GM19397 (cell line): ENCODE measurements at regions not wholly inside any gene's neighbourhood (a gene's known extent, or its start where the extent isn't known, plus 50 kb on each side); places are given as distances from the start of the nearest gene placed in this dataset.
"Not testable (repeated sequence)": the region's sequence is repeated elsewhere in the genome, so short reads cannot be mapped to it uniquely, and the experiment has no call there.

ENCODE experiments used
- ATAC-seq: cut with Tn5 transposase; IDR thresholded peaks from one replicate; pipeline ENCODE4 v1.9.1; 2021; ENCODE audit warnings: mild to moderate bottlenecking, moderate library complexity; ENCODE audit not compliant: unreplicated experiment

- ATAC-seq: no peak
These were observed 147.4 kb downstream of the ABHD5 start for GRCh38 chr3:43838009-43838758.

DNA sequence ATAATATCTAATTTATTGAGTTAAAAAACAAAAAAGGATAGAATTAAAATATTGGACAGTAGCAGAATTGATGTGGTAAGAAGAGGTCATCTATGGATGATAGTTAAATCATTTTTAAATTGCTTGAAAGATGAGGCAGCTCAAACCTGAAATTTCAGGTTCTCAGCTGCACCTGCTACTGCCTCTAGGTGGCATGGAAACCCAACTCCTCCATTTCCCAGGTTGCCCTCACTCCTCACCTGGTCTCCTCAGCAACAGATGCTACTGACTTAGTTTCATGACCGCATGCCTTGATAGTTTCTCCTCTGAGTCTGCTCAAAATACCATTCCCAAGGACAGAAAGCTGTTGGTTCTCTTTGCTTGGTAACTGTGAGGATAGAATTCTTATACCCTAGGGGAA, 148.1 kb downstream of the ABHD5 start:
- no peak for ATAC-seq

DNA sequence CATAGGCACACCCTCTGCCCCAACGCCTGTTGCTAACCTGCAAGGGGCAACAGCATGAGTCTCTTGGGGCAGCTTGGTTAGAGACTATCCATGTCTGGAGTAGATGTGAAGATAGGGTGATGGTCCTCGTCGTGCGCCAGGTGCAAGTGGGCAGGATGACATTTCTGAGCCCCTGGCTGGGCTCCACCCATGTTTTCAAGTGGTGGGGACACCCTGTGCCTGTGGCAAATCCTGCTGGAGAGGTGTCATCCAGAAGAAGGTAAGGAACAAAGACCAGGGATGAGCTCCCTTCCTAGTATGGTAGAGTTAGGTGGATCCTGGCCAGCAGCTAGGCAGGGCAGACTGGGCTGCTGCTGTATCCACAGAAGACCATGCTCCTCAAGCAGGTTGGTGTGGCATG, 152.6 kb downstream of the ABHD5 start:
- ATAC-seq: no peak

DNA sequence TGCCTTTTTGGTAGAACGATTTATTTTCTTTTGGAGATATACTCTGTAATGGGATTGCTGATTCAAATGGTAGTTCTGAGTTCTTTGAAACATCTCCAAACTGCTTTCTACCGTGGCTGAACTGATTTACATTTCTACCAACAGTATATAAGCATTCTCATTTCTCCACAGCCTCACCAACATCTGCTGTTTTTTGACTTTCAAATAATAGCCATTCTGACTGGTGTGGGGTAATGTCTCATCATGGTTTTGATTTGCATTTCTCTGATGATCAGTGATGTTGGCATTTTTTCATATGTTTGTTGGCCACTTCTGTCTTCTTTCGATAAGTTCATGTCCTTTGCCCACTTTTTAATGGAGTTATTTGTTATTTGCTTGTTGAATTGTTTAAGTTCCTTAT, 154.0 kb downstream of the ABHD5 start:
- no peak for ATAC-seq

DNA sequence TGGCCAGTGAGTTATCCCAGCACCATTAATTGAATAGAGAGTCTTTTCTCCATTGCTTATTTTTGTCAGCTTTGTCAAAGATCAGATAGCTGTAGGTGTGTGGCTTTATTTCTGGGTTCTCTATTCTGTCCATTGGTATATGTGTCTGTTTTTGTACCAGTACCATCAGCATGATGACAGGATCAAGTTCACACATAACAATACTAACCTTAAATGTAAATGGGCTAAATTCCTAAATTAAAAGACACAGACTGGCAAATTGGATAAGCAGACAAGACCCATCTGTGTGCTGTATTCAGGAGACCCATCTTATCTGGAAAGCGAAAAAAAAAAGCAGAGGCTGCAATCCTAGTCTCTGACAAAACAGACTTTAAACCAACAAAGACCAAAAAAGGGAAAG, 154.8 kb downstream of the ABHD5 start:
- not testable (repeated sequence) for ATAC-seq

DNA sequence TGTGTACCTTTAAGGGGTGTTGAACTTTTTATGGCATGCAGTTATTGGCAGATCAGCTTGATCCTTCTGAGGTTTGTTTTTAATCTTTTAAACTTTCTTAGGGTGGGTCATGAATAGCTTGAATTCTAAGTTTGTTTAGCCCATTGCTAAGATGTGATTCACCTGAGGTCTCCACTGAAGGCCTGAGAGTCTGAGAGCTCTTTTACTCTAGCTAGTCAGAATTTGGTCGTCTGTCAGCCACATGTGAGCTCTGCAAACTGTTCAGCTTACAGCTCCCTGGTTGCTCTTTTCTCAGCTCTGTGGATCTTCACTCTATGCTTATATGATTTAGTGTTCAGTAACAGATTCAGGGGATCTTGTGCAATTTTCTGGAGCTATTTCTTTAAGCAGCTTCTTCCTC, 161.3 kb downstream of the ABHD5 start:
- ATAC-seq: no peak

DNA sequence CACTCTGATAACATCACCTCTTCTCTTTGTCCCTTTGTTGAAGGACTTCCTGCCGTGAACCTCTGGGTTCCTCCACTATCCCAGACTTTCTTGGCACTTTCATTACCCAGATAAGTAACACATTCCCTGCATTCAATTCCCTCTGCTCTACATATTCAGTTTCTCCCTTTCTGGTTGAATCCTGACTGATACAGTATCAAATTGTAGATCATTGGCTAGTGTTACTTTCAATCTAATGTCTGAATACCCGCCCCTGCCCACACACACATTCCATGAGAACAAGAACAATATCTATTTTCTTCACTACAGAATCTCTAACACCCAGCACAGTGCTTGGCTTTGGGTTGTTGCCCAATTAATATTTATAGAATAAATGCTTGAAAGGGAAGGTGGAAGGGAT, 163.5 kb downstream of the ABHD5 start:
- no peak for ATAC-seq

- ATAC-seq: no peak
These were observed 164.2 kb downstream of the ABHD5 start for GRCh38 chr3:43854916-43855315.

GRCh38 chr3:43855674-43856299, 165.0 kb downstream of the ABHD5 start:
- ATAC-seq: peak; percentile 63

DNA sequence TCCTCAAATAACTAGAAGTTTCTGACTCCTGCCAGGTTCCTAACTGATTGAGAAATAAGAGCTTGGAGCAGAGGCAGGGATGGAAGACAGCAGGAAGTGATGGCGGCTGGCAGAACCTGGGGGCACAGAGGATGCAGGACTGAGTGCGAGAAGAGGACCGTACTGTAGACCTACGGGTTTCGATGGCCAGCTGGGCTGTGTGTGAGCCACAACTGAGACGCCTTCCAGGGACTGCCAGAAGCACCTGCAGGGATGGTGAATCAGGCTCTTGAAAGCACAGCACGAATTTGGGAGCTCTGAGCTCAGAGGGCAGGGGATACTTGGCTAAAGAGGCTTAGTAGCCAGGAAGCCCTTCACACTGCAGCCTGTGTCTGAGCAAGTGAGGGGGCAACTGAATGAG, 165.6 kb downstream of the ABHD5 start:
- ATAC-seq: no peak

GRCh38 chr3:43856761-43857160, 166.0 kb downstream of the ABHD5 start:
- ATAC-seq: no peak

GRCh38 chr3:43857361-43858293, 166.9 kb downstream of the ABHD5 start:
- ATAC-seq: no peak

GRCh38 chr3:43858294-43858701, 167.6 kb downstream of the ABHD5 start:
- no peak for ATAC-seq

GRCh38 chr3:43859766-43860165, 169.0 kb downstream of the ABHD5 start:
- no peak for ATAC-seq

DNA sequence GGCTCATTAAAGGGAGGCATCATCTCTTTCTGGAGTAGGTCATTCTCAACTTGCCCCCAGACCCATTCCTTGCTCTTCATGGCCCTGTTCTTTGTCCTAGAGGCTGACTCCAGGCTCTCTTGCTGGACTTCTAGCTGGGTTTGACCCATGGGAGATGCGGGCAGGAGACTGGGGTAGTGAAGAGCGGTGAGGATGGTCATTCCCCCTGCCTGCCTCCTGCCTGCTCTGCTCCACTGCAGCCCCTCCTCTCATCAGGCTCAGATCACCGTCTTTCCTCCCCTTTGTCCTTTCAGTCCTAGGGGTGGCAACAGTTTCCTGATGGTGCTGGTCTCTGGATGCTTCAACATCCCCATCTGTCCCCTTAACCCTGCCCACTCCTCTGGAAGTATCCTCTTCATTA, 170.9 kb downstream of the ABHD5 start:
- no peak for ATAC-seq

DNA sequence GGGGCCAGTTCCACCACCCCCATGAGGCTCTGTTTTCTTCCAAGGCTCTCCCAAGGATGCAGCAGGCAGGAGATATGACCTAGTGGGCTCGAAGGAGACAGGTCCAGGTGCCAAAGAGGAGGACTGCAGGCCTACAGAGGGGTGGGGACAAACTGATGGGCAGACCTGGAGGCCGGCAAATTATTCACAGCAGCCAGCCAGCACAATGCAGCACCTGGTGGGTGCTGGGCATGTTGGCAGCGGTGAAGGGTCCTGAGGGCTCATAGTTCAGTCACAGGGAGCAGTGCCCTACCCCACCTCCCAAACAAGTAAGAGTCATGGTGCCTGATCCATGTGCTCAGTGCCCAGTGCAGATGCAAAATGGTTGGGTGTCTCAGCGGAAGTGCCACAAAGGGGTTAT, 171.7 kb downstream of the ABHD5 start:
- ATAC-seq: no peak

- no peak for ATAC-seq
These were observed 172.5 kb downstream of the ABHD5 start for GRCh38 chr3:43862992-43863805.

GRCh38 chr3:43863966-43864933, 173.5 kb downstream of the ABHD5 start:
- no peak for ATAC-seq

- ATAC-seq: no peak
These were observed 174.6 kb downstream of the ABHD5 start for GRCh38 chr3:43865351-43865750.
